Activated T-helper 1 cell treated with anti-CD3 and anti-CD28 coated beads, Interleukin-12 subunit alpha, Interleukin-12 subunit beta, Interleukin-2, Interleukin-4 antibody, amounts not matched to agents 30 ng/mL and 10 ng/mL and 1 ng/mL, durations not matched to agents 14 hours and 24 hours and 36 hours (primary cell): ENCODE measurements at regions not wholly inside any gene's neighbourhood (a gene's known extent, or its start where the extent isn't known, plus 50 kb on each side); places are given as distances from the start of the nearest gene placed in this dataset.
"Not testable (repeated sequence)": the region's sequence is repeated elsewhere in the genome, so short reads cannot be mapped to it uniquely, and the experiment has no call there.

Experiments
- DNase-seq: peaks from one replicate; pipeline ENCODE4 v3.0.0; 2021; ENCODE audit warnings: low spot score
- H3K27ac Mint-ChIP-seq: one replicate; pipeline ENCODE4 v1.8.0; 2021; ENCODE audit warnings: mild to moderate bottlenecking, mixed read lengths
- H3K27me3 Mint-ChIP-seq: one replicate; pipeline ENCODE4 v1.8.0; 2022; ENCODE audit warnings: mild to moderate bottlenecking, moderate library complexity, mixed read lengths; ENCODE audit not compliant: insufficient read depth
- H3K36me3 Mint-ChIP-seq: one replicate; pipeline ENCODE4 v1.8.0; 2021; ENCODE audit warnings: low read depth, mixed read lengths
- H3K4me1 Mint-ChIP-seq: one replicate; pipeline ENCODE4 v1.8.0; 2021; ENCODE audit warnings: low read depth, mixed read lengths
- H3K4me3 Mint-ChIP-seq: one replicate; pipeline ENCODE4 v1.8.0; 2021; ENCODE audit warnings: mild to moderate bottlenecking, moderate library complexity, mixed read lengths
- H3K9me3 Mint-ChIP-seq: one replicate; pipeline ENCODE4 v1.8.0; 2021; ENCODE audit warnings: mixed read lengths
- intact Hi-C: fragments of 100-400 bp; cut with micrococcal nuclease; formaldehyde crosslinking; loops from one replicate; pipeline ENCODE4 v1.15.1; 2024

GRCh38 chr19:28711411-28711810 lies 501.5 kb downstream of the UQCRFS1 start:
- no peaks in the 10 kb centered on the region for H3K4me1 Mint-ChIP-seq

DNA sequence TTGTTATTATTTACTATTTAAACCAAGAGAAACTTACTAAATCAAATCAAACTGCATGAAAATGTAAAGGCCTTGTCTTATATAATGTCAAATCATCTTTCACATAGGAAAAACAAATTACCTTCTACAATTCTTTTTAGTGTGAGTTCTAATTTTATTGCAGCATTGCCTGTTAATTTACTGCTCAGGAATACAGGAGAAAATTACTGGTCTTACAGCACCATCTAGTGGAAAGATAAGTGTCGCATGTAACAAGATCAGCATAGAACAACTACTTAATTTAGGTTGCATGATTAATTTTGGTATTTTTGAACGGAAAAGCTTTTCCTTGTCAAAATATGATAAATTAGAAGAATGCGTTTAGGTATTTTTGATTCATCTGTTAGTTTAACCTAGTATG lies 502.7 kb downstream of the UQCRFS1 start:
- Mint-ChIP-seq H3K27me3 (no peaks in the 10 kb centered on the region), H3K9me3 (no peaks in the 10 kb centered on the region), H3K4me3 (no peak overlapping the region), H3K27ac (no peak overlapping the region), H3K36me3 (no peaks in the 10 kb centered on the region), H3K4me1 (no peaks in the 10 kb centered on the region)
- no peak for DNase-seq
- intact Hi-C loops = loop anchor here (1.0 to 2.0 kb wide), 4 partner anchors 169 to 743 kb away; no protein-coding TSS in a partner anchor

More at GRCh38 chr19:28711411-28711810, 501.5 kb downstream of the UQCRFS1 start:
- DNase-seq = no peak
- Mint-ChIP-seq H3K27me3 (no peaks in the 10 kb centered on the region), H3K36me3 (no peaks in the 10 kb centered on the region), H3K4me3 (no peak overlapping the region), H3K9me3 (no peaks in the 10 kb centered on the region), H3K27ac (no peak overlapping the region)
- intact Hi-C loops = loop anchor here (2.0 kb wide), 1 partner anchor 745 kb away; no protein-coding TSS in a partner anchor

DNA sequence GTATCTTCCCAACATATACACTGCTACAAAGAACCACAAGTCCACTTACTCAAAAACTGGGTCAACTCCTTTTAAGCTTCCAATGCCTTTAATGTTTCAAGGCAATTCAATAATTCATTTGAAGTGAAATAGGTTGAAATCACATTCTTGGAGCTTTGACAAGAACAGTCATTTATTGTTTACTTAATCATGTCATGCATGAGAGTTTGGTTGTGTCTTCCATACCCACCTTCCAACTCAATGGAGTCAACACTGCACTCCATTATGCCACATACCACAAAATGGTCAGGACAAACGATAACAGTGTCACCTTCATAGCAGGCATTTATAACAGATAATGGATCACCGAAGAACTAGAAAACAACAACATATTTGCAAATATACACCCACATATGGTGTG lies 506.3 kb downstream of the UQCRFS1 start:
- no peak overlapping the region for H3K27ac Mint-ChIP-seq
- no peaks in the 10 kb centered on the region for H3K4me1 Mint-ChIP-seq
- no peak overlapping the region for H3K4me3 Mint-ChIP-seq
- DNase-seq = no peak
- H3K36me3 Mint-ChIP-seq = no peaks in the 10 kb centered on the region
- no peaks in the 10 kb centered on the region for H3K27me3 Mint-ChIP-seq
- intact Hi-C loops = no loop called here
- H3K9me3 Mint-ChIP-seq = no peaks in the 10 kb centered on the region

GRCh38 chr19:28705008-28705407 lies 507.9 kb downstream of the UQCRFS1 start:
- DNase-seq = no peak
- intact Hi-C loops = no loop called here
- no peaks in the 10 kb centered on the region for H3K27me3 Mint-ChIP-seq
- H3K27ac Mint-ChIP-seq = no peak overlapping the region
- no peaks in the 10 kb centered on the region for H3K36me3 Mint-ChIP-seq
- H3K9me3 Mint-ChIP-seq = no peaks in the 10 kb centered on the region
- H3K4me3 Mint-ChIP-seq = no peak overlapping the region
- H3K4me1 Mint-ChIP-seq = no peaks in the 10 kb centered on the region

- intact Hi-C loops = no loop called here
- H3K27me3 Mint-ChIP-seq = peaks cover 4% of the 10 kb centered on the region
Measured at GRCh38 chr19:28703400-28703956, 509.5 kb downstream of the UQCRFS1 start.

DNA sequence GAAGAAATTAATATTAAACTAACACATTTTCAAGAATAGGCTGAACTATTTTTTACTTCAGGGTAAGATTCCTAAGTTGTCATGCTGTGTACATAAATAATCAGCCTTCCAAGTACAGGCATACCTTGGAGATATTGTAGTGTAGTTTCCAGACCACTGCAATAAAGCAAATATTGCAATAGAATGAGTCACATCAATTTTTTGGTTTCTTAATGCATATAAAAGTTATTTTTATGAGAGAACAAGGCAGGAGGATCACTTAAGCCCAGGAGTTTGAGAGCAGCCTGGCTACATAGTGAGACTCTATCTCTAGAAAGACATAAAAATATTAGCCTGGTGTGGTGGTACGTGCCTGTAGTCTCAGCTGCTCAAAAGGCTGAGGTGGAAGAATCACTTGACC lies 511.5 kb downstream of the UQCRFS1 start:
- H3K36me3 Mint-ChIP-seq = no peaks in the 10 kb centered on the region
- peaks cover 4% of the 10 kb centered on the region for H3K27me3 Mint-ChIP-seq
- no peaks in the 10 kb centered on the region for H3K9me3 Mint-ChIP-seq
- no peak overlapping the region for H3K4me3 Mint-ChIP-seq
- no peaks in the 10 kb centered on the region for H3K4me1 Mint-ChIP-seq
- no peak for DNase-seq
- intact Hi-C loops = no loop called here
- no peak overlapping the region for H3K27ac Mint-ChIP-seq

More at GRCh38 chr19:28703400-28703956, 509.5 kb downstream of the UQCRFS1 start:
- no peak overlapping the region for H3K4me3 Mint-ChIP-seq
- no peak overlapping the region for H3K27ac Mint-ChIP-seq
- H3K36me3 Mint-ChIP-seq = no peaks in the 10 kb centered on the region
- H3K4me1 Mint-ChIP-seq = no peaks in the 10 kb centered on the region
- no peaks in the 10 kb centered on the region for H3K9me3 Mint-ChIP-seq
- no peak for DNase-seq

GRCh38 chr19:28700176-28700575 lies 512.8 kb downstream of the UQCRFS1 start:
- Mint-ChIP-seq H3K4me3 (no peak overlapping the region), H3K27me3 (peaks cover 4% of the 10 kb centered on the region), H3K36me3 (no peaks in the 10 kb centered on the region), H3K9me3 (no peaks in the 10 kb centered on the region), H3K27ac (no peak overlapping the region), H3K4me1 (no peaks in the 10 kb centered on the region)
- intact Hi-C loops = no loop called here
- DNase-seq = no peak

- H3K4me3 Mint-ChIP-seq = no peak overlapping the region
- no peaks in the 10 kb centered on the region for H3K36me3 Mint-ChIP-seq
- no peaks in the 10 kb centered on the region for H3K9me3 Mint-ChIP-seq
- no peaks in the 10 kb centered on the region for H3K4me1 Mint-ChIP-seq
- no peak for DNase-seq
- H3K27ac Mint-ChIP-seq = no peak overlapping the region
- H3K27me3 Mint-ChIP-seq = peaks cover 6% of the 10 kb centered on the region
- intact Hi-C loops = no loop called here
Measured at GRCh38 chr19:28697308-28697707, 515.6 kb downstream of the UQCRFS1 start.

DNA sequence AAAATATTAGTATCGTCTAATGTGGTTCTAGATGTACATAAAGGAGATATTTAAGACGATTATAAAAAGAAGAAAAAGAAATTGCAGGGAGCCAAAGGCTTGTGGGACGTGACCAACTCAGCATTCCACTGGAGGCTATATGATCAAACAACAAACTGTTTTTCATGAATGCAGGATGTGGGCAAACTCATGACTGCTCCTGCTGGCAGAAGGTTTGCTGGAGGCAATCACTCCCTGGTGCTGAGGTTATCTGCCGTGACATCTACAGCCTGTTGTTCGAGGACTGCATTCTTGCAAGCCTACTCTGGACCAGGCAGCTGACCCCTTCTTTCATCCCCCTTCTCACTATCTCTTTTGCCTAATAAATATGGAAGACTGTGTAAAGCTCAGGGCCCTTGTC lies 518.1 kb downstream of the UQCRFS1 start:
- Mint-ChIP-seq H3K36me3 (no peaks in the 10 kb centered on the region), H3K4me3 (no peak overlapping the region), H3K9me3 (no peaks in the 10 kb centered on the region), H3K27me3 (peaks cover 9% of the 10 kb centered on the region), H3K4me1 (no peaks in the 10 kb centered on the region), H3K27ac (no peak overlapping the region)
- DNase-seq = no peak
- intact Hi-C loops = no loop called here

DNA sequence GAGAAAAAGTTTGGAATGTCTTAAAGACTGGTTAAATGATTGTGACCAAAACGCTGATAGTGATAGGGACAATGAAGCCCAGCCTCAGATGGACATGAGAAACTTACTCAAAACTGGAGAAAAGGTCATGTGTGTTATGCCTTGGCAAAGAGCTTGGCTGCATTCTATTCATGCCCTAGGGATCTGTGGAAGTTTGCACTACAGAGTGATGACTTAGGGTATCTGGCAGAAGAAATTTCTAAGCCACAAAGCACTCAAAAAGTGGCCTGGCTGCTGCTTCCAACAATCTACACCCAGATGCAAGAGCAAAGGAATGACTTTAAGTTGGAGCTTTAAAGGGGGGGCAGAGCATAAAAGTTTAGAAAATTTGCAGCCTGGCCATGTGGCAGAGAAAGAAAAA lies 521.3 kb downstream of the UQCRFS1 start:
- no peaks in the 10 kb centered on the region for H3K9me3 Mint-ChIP-seq
- intact Hi-C loops = no loop called here
- DNase-seq = no peak
- H3K27me3 Mint-ChIP-seq = peaks cover 5% of the 10 kb centered on the region
- H3K4me3 Mint-ChIP-seq = no peak overlapping the region
- H3K4me1 Mint-ChIP-seq = peaks cover 5% of the 10 kb centered on the region
- H3K27ac Mint-ChIP-seq = no peak overlapping the region
- H3K36me3 Mint-ChIP-seq = no peaks in the 10 kb centered on the region

DNA sequence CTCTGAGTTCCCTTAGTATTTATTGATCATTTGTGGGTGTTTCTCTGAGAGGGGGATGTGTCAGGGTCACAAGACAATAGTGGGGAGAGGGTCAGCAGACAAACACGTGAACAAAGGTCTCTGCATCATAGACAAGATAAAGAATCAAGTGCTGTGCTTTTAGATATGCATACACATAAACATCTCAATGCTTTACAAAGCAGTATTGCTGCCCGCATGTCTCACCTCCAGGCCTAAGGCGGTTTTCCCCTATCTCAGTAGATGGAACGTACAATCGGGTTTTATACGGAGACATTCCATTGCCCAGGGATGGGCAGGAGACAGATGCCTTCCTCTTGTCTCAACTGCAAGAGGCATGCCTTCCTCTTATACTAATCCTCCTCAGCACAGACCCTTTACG lies 523.5 kb downstream of the UQCRFS1 start:
- H3K4me1 Mint-ChIP-seq, H3K36me3 Mint-ChIP-seq, H3K4me3 Mint-ChIP-seq, intact Hi-C loops, DNase-seq, H3K27ac Mint-ChIP-seq, H3K9me3 Mint-ChIP-seq, H3K27me3 Mint-ChIP-seq: not testable (repeated sequence)

GRCh38 chr19:28687296-28687695 lies 525.7 kb downstream of the UQCRFS1 start:
- DNase-seq = no peak
- Mint-ChIP-seq H3K36me3 (no peaks in the 10 kb centered on the region), H3K27ac (no peak overlapping the region), H3K4me1 (peaks cover 8% of the 10 kb centered on the region), H3K9me3 (no peaks in the 10 kb centered on the region), H3K4me3 (no peak overlapping the region), H3K27me3 (peaks cover 8% of the 10 kb centered on the region)
- intact Hi-C loops = no loop called here

GRCh38 chr19:28686756-28687155 lies 526.2 kb downstream of the UQCRFS1 start:
- Mint-ChIP-seq H3K36me3 (no peaks in the 10 kb centered on the region), H3K4me3 (no peak overlapping the region), H3K4me1 (peaks cover 8% of the 10 kb centered on the region), H3K9me3 (no peaks in the 10 kb centered on the region), H3K27me3 (peaks cover 8% of the 10 kb centered on the region), H3K27ac (no peak overlapping the region)
- intact Hi-C loops = no loop called here
- no peak for DNase-seq

DNA sequence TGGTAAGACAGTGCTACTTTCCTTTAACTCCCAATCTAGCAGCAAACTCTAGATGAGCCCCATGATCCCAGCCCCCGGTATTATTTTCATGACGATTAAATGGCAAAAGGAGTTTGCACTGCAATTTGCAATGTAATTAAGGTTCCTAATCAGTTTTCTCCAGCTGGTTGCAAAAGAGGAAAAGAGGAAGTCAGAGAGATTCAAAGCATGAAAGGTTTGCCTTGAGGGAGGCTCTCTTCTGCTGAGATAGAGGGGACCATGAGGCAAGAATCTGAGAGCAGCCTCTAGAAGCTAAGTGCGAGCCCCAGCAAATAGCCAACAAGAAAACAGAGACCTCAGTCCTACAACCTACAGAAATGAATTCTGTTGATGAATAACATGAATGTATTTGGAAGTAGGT lies 527.1 kb downstream of the UQCRFS1 start:
- Mint-ChIP-seq H3K4me3 (no peak overlapping the region), H3K9me3 (no peaks in the 10 kb centered on the region), H3K27ac (no peak overlapping the region), H3K36me3 (no peaks in the 10 kb centered on the region), H3K4me1 (peaks cover 8% of the 10 kb centered on the region), H3K27me3 (peaks cover 5% of the 10 kb centered on the region)
- intact Hi-C loops = no loop called here
- DNase-seq = no peak
